Thymus (tissue), 11 donors: ENCODE measurements at regions not wholly inside any gene's neighbourhood (a gene's known extent, or its start where the extent isn't known, plus 50 kb on each side); places are given as distances from the start of the nearest gene placed in this dataset.

Source experiments
- DNase-seq, 9 donors: peaks; one replicate each; pipeline ENCODE4 v3.0.0-alpha.2; 2013; ENCODE audit warnings: low spot score in 9 of 9, low read depth in 6 of 9, missing footprints in 1 of 9
- H3K27ac ChIP-seq, 2 donors: one replicate each; pipeline ENCODE4 v1.5.1; 2013; ENCODE audit warnings: control low read depth in 1 of 2, low read depth in 1 of 2, low read length in 1 of 2, mild to moderate bottlenecking in 1 of 2, moderate library complexity in 1 of 2
- H3K27me3 ChIP-seq, 2 donors: one replicate each; pipeline ENCODE4 v1.5.1; 2013; ENCODE audit warnings: low read length in 1 of 2; ENCODE audit not compliant: control insufficient read depth in 2 of 2, insufficient read depth in 1 of 2
- H3K36me3 ChIP-seq, 2 donors: one replicate each; pipeline ENCODE4 v1.5.1; 2013; ENCODE audit warnings: low read length in 1 of 2, mild to moderate bottlenecking in 1 of 2, moderate library complexity in 1 of 2; ENCODE audit not compliant: control insufficient read depth in 2 of 2, insufficient read depth in 2 of 2
- H3K4me1 ChIP-seq, 2 donors: one replicate each; pipeline ENCODE4 v1.5.1; 2013; ENCODE audit warnings: low read length in 2 of 2; ENCODE audit not compliant: control insufficient read depth in 2 of 2, insufficient read depth in 2 of 2
- H3K4me3 ChIP-seq, 2 donors: one replicate each; pipeline ENCODE4 v1.5.1; 2013; ENCODE audit warnings: low read length in 2 of 2, control low read depth in 1 of 2, mild to moderate bottlenecking in 1 of 2
- H3K9me3 ChIP-seq, 2 donors: one replicate each; pipeline ENCODE4 v1.5.1; 2013; ENCODE audit warnings: low read length in 1 of 2, mild to moderate bottlenecking in 1 of 2; ENCODE audit not compliant: control insufficient read depth in 2 of 2, insufficient read depth in 1 of 2
- WGBS: extraction: QIAGEN DNeasy Blood & Tissue Kit; methylation state at CpG from one replicate; pipeline ENCODE4 v1.1.7; 2013; 5-methylcytosine and 5-hydroxymethylcytosine counted together
- donor health status: healthy.

- Histone ChIP-seq H3K27me3 (no peaks in the 10 kb centered on the region), H3K27ac (no peak overlapping the region), H3K9me3 (no peaks in the 10 kb centered on the region), H3K36me3 (no peaks in the 10 kb centered on the region), H3K4me3 (no peak overlapping the region), H3K4me1 (no peaks in the 10 kb centered on the region)
- 82% methylated on average over 2 of the region's 2 CpGs for WGBS
- no peak for DNase-seq
Measured at GRCh38 chr5:164577742-164578141, 1072.3 kb downstream of the MAT2B start.

- no peaks in the 10 kb centered on the region for H3K27me3 ChIP-seq
- no peaks in the 10 kb centered on the region for H3K9me3 ChIP-seq
- H3K36me3 ChIP-seq, result no peaks in the 10 kb centered on the region
- WGBS, result 95% methylated on average over 5 of the region's 5 CpGs
- H3K27ac ChIP-seq, result no peak overlapping the region
- H3K4me1 ChIP-seq, result no peaks in the 10 kb centered on the region
- H3K4me3 ChIP-seq, result no peak overlapping the region
- DNase-seq, result no peak
Measured at GRCh38 chr5:164578401-164578800, 1073.0 kb downstream of the MAT2B start.

- no peaks in the 10 kb centered on the region for H3K27me3 ChIP-seq
- no peaks in the 10 kb centered on the region for H3K9me3 ChIP-seq
- no peak overlapping the region for H3K4me3 ChIP-seq
- no peak overlapping the region for H3K27ac ChIP-seq
- no peaks in the 10 kb centered on the region for H3K4me1 ChIP-seq
- no peak for DNase-seq
- H3K36me3 ChIP-seq, result no peaks in the 10 kb centered on the region
- 85% methylated on average over 2 of the region's 2 CpGs for WGBS
Measured at GRCh38 chr5:164578911-164579310, 1073.5 kb downstream of the MAT2B start.

GRCh38 chr5:164580155-164580554, 1074.7 kb downstream of the MAT2B start:
- no peaks in the 10 kb centered on the region for H3K9me3 ChIP-seq
- H3K4me1 ChIP-seq, result no peaks in the 10 kb centered on the region
- no peaks in the 10 kb centered on the region for H3K27me3 ChIP-seq
- no peak overlapping the region for H3K4me3 ChIP-seq
- H3K27ac ChIP-seq, result no peak overlapping the region
- DNase-seq, result no peak
- WGBS, result 88% methylated on average over 2 of the region's 2 CpGs
- no peaks in the 10 kb centered on the region for H3K36me3 ChIP-seq

GRCh38 chr5:164581889-164582288, 1076.5 kb downstream of the MAT2B start:
- Histone ChIP-seq H3K27me3 (no peaks in the 10 kb centered on the region), H3K9me3 (no peaks in the 10 kb centered on the region), H3K36me3 (no peaks in the 10 kb centered on the region), H3K27ac (no peak overlapping the region), H3K4me1 (no peaks in the 10 kb centered on the region), H3K4me3 (no peak overlapping the region)
- no peak for DNase-seq
- WGBS, result 88% methylated on average over 2 of the region's 2 CpGs

GRCh38 chr5:164593982-164594381, 1088.6 kb downstream of the MAT2B start:
- DNase-seq, result no peak
- Histone ChIP-seq H3K27ac (no peak overlapping the region), H3K27me3 (no peaks in the 10 kb centered on the region), H3K36me3 (no peaks in the 10 kb centered on the region), H3K4me3 (no peak overlapping the region), H3K4me1 (no peaks in the 10 kb centered on the region), H3K9me3 (no peaks in the 10 kb centered on the region)

- 62% methylated on average over 5 of the region's 5 CpGs for WGBS
- DNase-seq, result peak in 1 of 9 donors; percentile 9
- no peak overlapping the region for H3K4me3 ChIP-seq
- no peaks in the 10 kb centered on the region for H3K4me1 ChIP-seq
- H3K36me3 ChIP-seq, result no peaks in the 10 kb centered on the region
- H3K27ac ChIP-seq, result no peak overlapping the region
- H3K27me3 ChIP-seq, result no peaks in the 10 kb centered on the region
- H3K9me3 ChIP-seq, result peaks cover 0 to 6% of the 10 kb centered on the region in 2 donors
Measured at GRCh38 chr5:164597293-164597900, 1092.0 kb downstream of the MAT2B start.

- 83% methylated on average over 2 of the region's 2 CpGs for WGBS
- no peaks in the 10 kb centered on the region for H3K4me1 ChIP-seq
- H3K9me3 ChIP-seq, result peaks cover 0 to 6% of the 10 kb centered on the region in 2 donors
- no peak overlapping the region for H3K4me3 ChIP-seq
- no peaks in the 10 kb centered on the region for H3K27me3 ChIP-seq
- DNase-seq, result no peak
- H3K27ac ChIP-seq, result no peak overlapping the region
- no peaks in the 10 kb centered on the region for H3K36me3 ChIP-seq
Measured at GRCh38 chr5:164600274-164600673, 1094.9 kb downstream of the MAT2B start.

GRCh38 chr5:164600929-164601535, 1095.6 kb downstream of the MAT2B start:
- WGBS, result 99% methylated on average over 31 of the region's 31 CpGs
- H3K36me3 ChIP-seq, result no peaks in the 10 kb centered on the region
- peaks cover 0 to 6% of the 10 kb centered on the region in 2 donors for H3K9me3 ChIP-seq
- H3K4me3 ChIP-seq, result no peak overlapping the region
- no peaks in the 10 kb centered on the region for H3K27me3 ChIP-seq
- H3K27ac ChIP-seq, result no peak overlapping the region
- no peaks in the 10 kb centered on the region for H3K4me1 ChIP-seq
- DNase-seq, result no peak
